Endothelial cell of umbilical vein (primary cell): ENCODE measurements at regions not wholly inside any gene's neighbourhood (a gene's known extent, or its start where the extent isn't known, plus 50 kb on each side); places are given as distances from the start of the nearest gene placed in this dataset.

Source experiments
- BruUV-seq: library from RNA; stranded (reverse); fragments of 400-500 nt; replicated peaks from 2 replicates; lab custom pipeline; 2021; lab: Mats Ljungman, UMichigan
- CTCF ChIA-PET: fragments of 300-600, 350-600 bp; sonication (Branson Sonifier 250); formaldehyde crosslinking; loops from one replicate; lab custom pipeline; 2021; ENCODE audit warnings: antibody characterized with exemption, inconsistent platforms; lab: Charles Lee
- POLR2A ChIA-PET: fragments of 300-600, 350-600 bp; sonication (Branson Sonifier 250); formaldehyde crosslinking; loops from one replicate; lab custom pipeline; 2021; ENCODE audit warnings: antibody characterized with exemption, inconsistent platforms; lab: Charles Lee
- DNase-seq: peaks from one replicate; pipeline ENCODE4 v3.0.0-alpha.2; 2011; ENCODE audit warnings: low read depth, low spot score
- FAIRE-seq: peaks from 2 replicates; lab custom pipeline; 2011; peaks lifted over from hg19 to GRCh38; lab: Jason Lieb, UNC
- H2AFZ ChIP-seq: 2 replicates; pipeline ENCODE4 v1.6.0; 2012; ENCODE audit warnings: low read depth, low read length, control low read depth, inconsistent platforms
- H3K27ac ChIP-seq: 2 replicates; pipeline ENCODE4 v1.5.1; 2011; ENCODE audit warnings: low read depth, mild to moderate bottlenecking, control low read depth, low read length, moderate library complexity; ENCODE audit not compliant: insufficient read depth
- H3K27me3 ChIP-seq, 2 experiments: 2 replicates each; pipeline versions ENCODE4 v1.6.0 to v1.6.1; 2011; ENCODE audit warnings: low read length in 2 of 2, mixed read lengths in 1 of 2; ENCODE audit not compliant: control insufficient read depth in 2 of 2, insufficient read depth in 2 of 2
- H3K36me3 ChIP-seq, 2 experiments: 2 replicates in 1 of 2; 3 replicates in 1 of 2; pipeline ENCODE4 v1.5.1; 2011; ENCODE audit warnings: low read length in 2 of 2, mild to moderate bottlenecking in 1 of 2, moderate library complexity in 1 of 2; ENCODE audit not compliant: control insufficient read depth in 2 of 2, insufficient read depth in 2 of 2; ENCODE audit errors: extremely low read depth in 1 of 2
- H3K4me1 ChIP-seq: 3 replicates; pipeline ENCODE4 v1.5.1; 2011; ENCODE audit warnings: mild to moderate bottlenecking, low read length; ENCODE audit not compliant: control insufficient read depth, insufficient read depth; ENCODE audit errors: extremely low read depth
- H3K4me2 ChIP-seq: 2 replicates; pipeline ENCODE4 v1.6.1; 2011; ENCODE audit warnings: low read length, control low read depth, mixed read lengths; ENCODE audit not compliant: insufficient read depth
- H3K4me3 ChIP-seq, 3 experiments: fragments of 200-600 bp in 1 of 3; sonication (generic), shearing (Covaris generic) in 1 of 3; replicated peaks in 1 of 3; 2 replicates each; pipeline ENCODE4 v1.5.1; 2011 to 2016; ENCODE audit warnings: control low read depth in 3 of 3, low read length in 3 of 3, mild to moderate bottlenecking in 2 of 3, inconsistent platforms in 1 of 3, low read depth in 1 of 3, moderate library complexity in 1 of 3; ENCODE audit not compliant: insufficient read depth in 1 of 3
- H3K79me2 ChIP-seq: 2 replicates; pipeline ENCODE4 v1.6.0; 2012; ENCODE audit warnings: low read length, inconsistent platforms; ENCODE audit not compliant: control insufficient read depth, insufficient read depth
- H3K9ac ChIP-seq: replicated peaks from 2 replicates; pipeline ENCODE3; 2011; ENCODE audit warnings: low read length, control low read depth; ENCODE audit not compliant: insufficient read depth; ENCODE audit errors: extremely low read depth
- H3K9me1 ChIP-seq: replicated peaks from 3 replicates; pipeline ENCODE4 v1.6.0; 2011; ENCODE audit warnings: mild to moderate bottlenecking, low read length; ENCODE audit not compliant: control insufficient read depth, insufficient read depth; ENCODE audit errors: extremely low read depth
- H3K9me3 ChIP-seq: replicated peaks from 2 replicates; pipeline ENCODE4 v1.5.1; 2012; ENCODE audit warnings: low read length, inconsistent platforms; ENCODE audit not compliant: control insufficient read depth, insufficient read depth
- H4K20me1 ChIP-seq: replicated peaks from 2 replicates; pipeline ENCODE3; 2011; ENCODE audit warnings: mild to moderate bottlenecking, low read length; ENCODE audit not compliant: control insufficient read depth, insufficient read depth; ENCODE audit errors: extremely low read depth
- CTCF ChIP-seq, 2 donors: IDR thresholded peaks; 1 replicate in 1 of 2; 2 replicates in 1 of 2; pipeline ENCODE4 v1.5.1; 2011; ENCODE audit warnings: low read length in 2 of 2, mild to moderate bottlenecking in 2 of 2, moderate library complexity in 2 of 2, control low read depth in 1 of 2, inconsistent platforms in 1 of 2, low read depth in 1 of 2; ENCODE audit not compliant: insufficient read depth in 1 of 2; ENCODE audit errors: extremely low read depth in 1 of 2
- EZH2 ChIP-seq: IDR thresholded peaks from 2 replicates; pipeline ENCODE4 v1.6.1; 2012; ENCODE audit warnings: borderline replicate concordance, low read depth, mild to moderate bottlenecking, moderate library complexity, low read length, inconsistent platforms; ENCODE audit not compliant: severe bottlenecking
- FOS ChIP-seq: IDR thresholded peaks from 2 replicates; pipeline ENCODE4 v1.6.1; 2011; ENCODE audit warnings: mild to moderate bottlenecking, low read length, moderate library complexity, borderline replicate concordance; ENCODE audit not compliant: insufficient read depth
- GATA2 ChIP-seq: IDR thresholded peaks from 2 replicates; pipeline ENCODE4 v1.7.0; 2011; ENCODE audit warnings: low read depth, mild to moderate bottlenecking, moderate library complexity, mixed read lengths, low read length; ENCODE audit not compliant: insufficient read length, insufficient read depth
- JUN ChIP-seq: IDR thresholded peaks from 2 replicates; pipeline ENCODE4 v1.6.1; 2011; ENCODE audit warnings: borderline replicate concordance, low read depth; ENCODE audit not compliant: insufficient read length, insufficient read depth
- MAX ChIP-seq: IDR thresholded peaks from 2 replicates; pipeline ENCODE4 v1.6.1; 2011; ENCODE audit not compliant: insufficient read depth, insufficient read length
- MYC ChIP-seq: IDR thresholded peaks from one replicate; pipeline ENCODE4 v1.6.1; 2011; ENCODE audit warnings: mild to moderate bottlenecking, low read depth, low read length
- POLR2A ChIP-seq: IDR thresholded peaks from 2 replicates; pipeline ENCODE4 v1.6.1; 2012; ENCODE audit warnings: low read depth, mild to moderate bottlenecking, control low read depth, low read length
- POLR2AphosphoS5 ChIP-seq: IDR thresholded peaks from 2 replicates; pipeline ENCODE4 v1.6.1; 2012; ENCODE audit warnings: low read depth, mild to moderate bottlenecking, control low read depth, low read length, moderate library complexity; ENCODE audit not compliant: insufficient read depth
- dilution Hi-C: fragments of 300-500 bp; cut with MboI; formaldehyde crosslinking; loops from one replicate; pipeline ENCODE4 v1.15.0; 2019; ENCODE audit warnings: low sequenced_read_pairs; ENCODE audit not compliant: extremely low pct_ligation_motif_present
- intact Hi-C: fragments of 100-400 bp; cut with micrococcal nuclease; formaldehyde crosslinking; loops from one replicate; pipeline ENCODE4 v1.10.0; 2022

- no peak overlapping the region for H3K4me3 ChIP-seq
- BruUV-seq = no TSS peak
- H3K27ac ChIP-seq = no peak overlapping the region
- FAIRE-seq (no peak), DNase-seq (no peak)
- no peaks in the 10 kb centered on the region for H3K4me1 ChIP-seq
- H3K27me3 ChIP-seq = no peaks in the 10 kb centered on the region
- intact Hi-C loops = no loop called here
- no peaks in the 10 kb centered on the region for H3K36me3 ChIP-seq
- H3K9me3 ChIP-seq = no peaks in the 10 kb centered on the region
- H3K79me2 ChIP-seq = no peaks in the 10 kb centered on the region
- H3K9ac ChIP-seq = no peak overlapping the region
- dilution Hi-C loops = no loop called here
- POLR2A ChIA-PET = no interaction called here
- H2AFZ ChIP-seq = no peak overlapping the region
- H3K4me2 ChIP-seq = no peak overlapping the region
- CTCF ChIA-PET = no interaction called here
- H4K20me1 ChIP-seq = no peaks in the 10 kb centered on the region
- H3K9me1 ChIP-seq = no peaks in the 10 kb centered on the region
- TF ChIP-seq FOS (no peak), EZH2 (no peak), JUN (no peak), CTCF (IDR thresholded peaks at IDR 0.05; ENCODE audit: extremely low read depth in 1 of 2, insufficient read depth in 1 of 2, low read depth in 1 of 2, low read length in 2 of 2) (no peak), POLR2A (no peak), GATA2 (no peak), MYC (no peak), MAX (no peak), POLR2AphosphoS5 (no peak)
Measured at GRCh38 chr3:17939157-17939556, 196.7 kb upstream of the TBC1D5 start.
